Nephron (organoid): ENCODE measurements at regions not wholly inside any gene's neighbourhood (a gene's known extent, or its start where the extent isn't known, plus 50 kb on each side); places are given as distances from the start of the nearest gene placed in this dataset.

Experiments used
- H3K27ac Mint-ChIP-seq, 3 experiments: 2 replicates each; pipeline ENCODE4 v1.8.0; 2020; ENCODE audit warnings: mixed read lengths in 3 of 3, mild to moderate bottlenecking in 2 of 3, moderate library complexity in 1 of 3
- H3K27me3 Mint-ChIP-seq: 2 replicates; pipeline ENCODE4 v1.8.0; 2021; ENCODE audit warnings: low read depth, mild to moderate bottlenecking, moderate library complexity, mixed read lengths
- H3K36me3 Mint-ChIP-seq: 2 replicates; pipeline ENCODE4 v1.8.0; 2020; ENCODE audit warnings: low read depth, mixed read lengths
- H3K4me1 Mint-ChIP-seq: 2 replicates; pipeline ENCODE4 v1.8.0; 2020; ENCODE audit warnings: mixed read lengths
- H3K4me3 Mint-ChIP-seq, 3 experiments: 2 replicates each; pipeline ENCODE4 v1.8.0; 2020; ENCODE audit warnings: mild to moderate bottlenecking in 3 of 3, mixed read lengths in 3 of 3, moderate library complexity in 2 of 3
- H3K9me3 Mint-ChIP-seq: 2 replicates; pipeline ENCODE4 v1.8.0; 2020; ENCODE audit warnings: mixed read lengths
- CTCF ChIP-seq, 3 experiments: fragments of 200-600 bp; sonication (generic); IDR thresholded peaks; one replicate each; pipeline ENCODE4 v1.5.0; 2021; ENCODE audit warnings: antibody characterized with exemption in 3 of 3; ENCODE audit not compliant: unreplicated experiment in 3 of 3

DNA sequence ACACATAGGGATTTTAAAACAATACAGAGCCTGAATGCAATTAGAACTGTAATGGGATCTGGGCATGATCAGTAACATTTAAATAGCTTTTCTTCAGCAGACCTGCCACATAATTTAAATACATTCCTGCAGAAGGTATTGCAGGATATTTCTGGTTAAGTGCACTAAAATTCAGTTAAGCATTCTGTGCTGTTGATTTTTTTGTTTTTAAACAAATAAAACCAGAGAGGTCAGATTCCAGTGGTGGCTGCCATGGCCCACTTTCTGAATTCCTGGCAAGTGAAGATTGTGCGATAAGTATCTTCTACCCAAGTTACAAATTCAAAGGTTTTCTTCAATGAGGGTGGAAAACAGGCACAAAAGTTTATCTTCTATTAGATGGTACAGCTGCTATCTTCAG, 98.7 kb downstream of the RAP2B start:
- no peaks in the 10 kb centered on the region for H3K27me3 Mint-ChIP-seq

DNA sequence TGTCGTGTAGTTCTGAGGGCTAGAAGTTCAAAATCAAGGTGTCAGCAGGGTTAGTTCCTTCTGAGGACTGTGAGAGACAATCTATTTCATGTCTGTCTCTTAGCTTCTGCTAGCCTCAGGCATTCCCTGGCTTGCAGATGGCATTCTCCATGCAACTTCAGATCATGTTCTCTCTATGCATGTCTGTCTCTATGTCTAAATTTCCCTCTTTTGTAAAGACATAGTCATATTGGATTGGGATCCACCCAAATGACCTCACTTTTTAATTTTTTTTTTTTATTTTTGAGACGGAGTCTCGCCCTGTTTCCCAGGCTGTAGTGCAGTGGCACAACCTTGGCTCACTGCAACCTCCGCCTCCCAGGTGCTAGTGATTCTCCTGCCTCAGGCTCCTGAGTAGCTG, 104.6 kb downstream of the RAP2B start:
- Mint-ChIP-seq H3K27me3 (no peaks in the 10 kb centered on the region), H3K27ac (no peak overlapping the region), H3K4me1 (no peaks in the 10 kb centered on the region), H3K9me3 (peaks cover 14% of the 10 kb centered on the region), H3K36me3 (no peaks in the 10 kb centered on the region), H3K4me3 (no peak overlapping the region)
- no peak for TF ChIP-seq CTCF (IDR thresholded peaks at IDR 0.05; ENCODE audit: unreplicated experiment in 3 of 3)

More for the DNA sequence above, 98.7 kb downstream of the RAP2B start:
- H3K9me3 Mint-ChIP-seq, result peaks cover 7% of the 10 kb centered on the region
- H3K4me1 Mint-ChIP-seq, result no peaks in the 10 kb centered on the region
- H3K4me3 Mint-ChIP-seq, result no peak overlapping the region
- no peak overlapping the region for H3K27ac Mint-ChIP-seq
- H3K36me3 Mint-ChIP-seq, result no peaks in the 10 kb centered on the region
- no peak for TF ChIP-seq CTCF (IDR thresholded peaks at IDR 0.05; ENCODE audit: unreplicated experiment in 3 of 3)

DNA sequence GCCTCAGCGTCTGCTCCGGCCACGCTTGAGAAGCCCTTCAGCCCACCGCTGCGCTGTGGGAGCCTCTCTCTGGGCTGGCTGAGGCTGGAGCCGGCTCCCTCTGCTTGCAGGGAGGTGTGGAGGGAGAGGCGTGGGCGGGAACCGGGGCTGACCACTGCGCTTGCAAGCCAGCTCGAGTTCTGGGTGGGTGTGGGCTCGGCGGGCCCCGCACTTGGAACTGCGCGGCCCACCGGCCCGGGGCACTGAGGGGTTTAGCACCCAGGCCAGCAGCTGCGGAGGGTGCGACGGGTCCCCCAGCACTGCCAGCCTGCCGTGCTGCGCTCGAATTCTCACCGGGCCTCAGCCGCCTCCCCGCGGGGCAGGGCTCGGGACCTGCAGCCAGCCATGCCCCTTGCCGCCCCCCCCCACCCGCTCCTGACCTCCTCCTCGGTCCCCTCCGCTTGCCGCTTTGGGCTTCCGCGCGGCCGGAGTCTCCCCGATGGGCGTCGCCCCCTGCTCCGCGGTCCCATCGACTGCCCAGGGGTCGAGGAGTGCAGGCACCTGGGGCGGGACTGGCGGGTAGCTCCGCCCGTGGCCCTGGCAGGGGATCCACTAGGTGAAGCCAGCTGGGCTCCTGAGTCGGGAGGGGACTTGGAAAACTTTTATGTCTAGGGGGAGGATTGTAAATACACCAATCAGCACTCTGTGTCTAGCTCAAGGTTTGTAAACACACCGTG, 106.7 kb downstream of the RAP2B start:
- Mint-ChIP-seq H3K36me3 (no peaks in the 10 kb centered on the region), H3K4me3 (no peak overlapping the region), H3K4me1 (no peaks in the 10 kb centered on the region), H3K27ac (no peak overlapping the region), H3K9me3 (peaks cover 14% of the 10 kb centered on the region), H3K27me3 (no peaks in the 10 kb centered on the region)
- TF ChIP-seq CTCF (IDR thresholded peaks at IDR 0.05; ENCODE audit: unreplicated experiment in 3 of 3), result no peak

- Mint-ChIP-seq H3K36me3 (no peaks in the 10 kb centered on the region), H3K27ac (no peak overlapping the region), H3K27me3 (no peaks in the 10 kb centered on the region), H3K4me3 (no peak overlapping the region), H3K4me1 (no peaks in the 10 kb centered on the region), H3K9me3 (peaks cover 10% of the 10 kb centered on the region)
- no peak for TF ChIP-seq CTCF (IDR thresholded peaks at IDR 0.05; ENCODE audit: unreplicated experiment in 3 of 3)
Observed at GRCh38 chr3:153269730-153270129, 107.7 kb downstream of the RAP2B start.

DNA sequence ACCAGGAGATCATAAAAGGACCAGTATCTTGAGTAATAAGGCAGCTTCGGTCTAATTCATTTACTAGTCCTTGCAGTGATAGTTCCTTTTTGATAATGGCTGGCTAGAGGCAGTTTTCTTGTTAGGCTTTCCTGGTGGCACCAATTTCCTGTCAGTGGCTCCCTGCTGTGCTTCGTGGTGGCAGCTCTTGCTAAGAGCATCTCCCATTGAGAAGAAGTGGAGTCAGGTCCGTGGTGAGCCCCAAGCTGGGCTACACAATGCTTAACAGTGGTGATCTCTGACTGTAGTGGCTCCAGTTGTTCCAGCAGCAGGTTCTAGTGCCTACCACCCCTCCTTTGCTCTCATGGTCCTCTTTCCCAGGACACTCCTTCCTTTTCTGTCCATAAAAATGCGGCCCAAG, 111.2 kb downstream of the RAP2B start:
- no peaks in the 10 kb centered on the region for H3K9me3 Mint-ChIP-seq
- no peak for TF ChIP-seq CTCF (IDR thresholded peaks at IDR 0.05; ENCODE audit: unreplicated experiment in 3 of 3)
- no peak overlapping the region for H3K4me3 Mint-ChIP-seq
- H3K27ac Mint-ChIP-seq, result no peak overlapping the region
- H3K27me3 Mint-ChIP-seq, result no peaks in the 10 kb centered on the region
- no peaks in the 10 kb centered on the region for H3K4me1 Mint-ChIP-seq
- H3K36me3 Mint-ChIP-seq, result no peaks in the 10 kb centered on the region

- no peaks in the 10 kb centered on the region for H3K4me1 Mint-ChIP-seq
- H3K9me3 Mint-ChIP-seq, result no peaks in the 10 kb centered on the region
- no peak overlapping the region for H3K4me3 Mint-ChIP-seq
- no peaks in the 10 kb centered on the region for H3K36me3 Mint-ChIP-seq
- no peak for TF ChIP-seq CTCF (IDR thresholded peaks at IDR 0.05; ENCODE audit: unreplicated experiment in 3 of 3)
- no peak overlapping the region for H3K27ac Mint-ChIP-seq
- no peaks in the 10 kb centered on the region for H3K27me3 Mint-ChIP-seq
Observed at GRCh38 chr3:153273767-153274435, 111.9 kb downstream of the RAP2B start.
